ENCODE measurements at regions not wholly inside any gene's neighbourhood (a gene's known extent, or its start where the extent isn't known, plus 50 kb on each side); places are given as distances from the start of the nearest gene placed in this dataset.

DNA sequence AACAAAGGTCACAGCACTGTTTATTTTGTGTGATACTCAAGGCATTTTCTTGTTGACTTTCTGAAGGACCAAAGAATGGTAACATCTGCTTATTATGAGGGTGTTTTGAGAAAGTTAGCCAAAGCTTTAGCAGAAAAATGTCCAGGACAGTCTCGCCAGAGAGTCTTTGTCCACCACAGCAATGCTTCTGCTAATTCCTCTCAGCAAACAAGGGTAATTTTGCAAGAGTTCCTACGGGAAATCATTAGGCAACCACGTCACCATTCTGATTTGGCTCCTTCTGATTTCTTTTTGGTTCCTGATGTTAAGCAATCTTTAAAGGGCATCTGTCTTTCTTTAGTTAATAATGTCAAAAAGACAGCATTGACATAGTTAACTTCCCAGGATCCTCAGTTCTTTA is 639.3 kb upstream of the STEAP1 start:
- no peak overlapping the region for H3K4me3 ChIP-seq (ENCODE audit: low read depth, low read length)
- no peaks in the 10 kb centered on the region for H3K36me3 ChIP-seq (replicated peaks)
- in situ Hi-C loops (cut with HindIII; ENCODE audit: low pct_ligation_motif_present, low sequenced_read_pairs): no loop called here
- no peak overlapping the region for H3K27ac ChIP-seq
- DNase-seq: no peak
- TF ChIP-seq, protein P1, sequence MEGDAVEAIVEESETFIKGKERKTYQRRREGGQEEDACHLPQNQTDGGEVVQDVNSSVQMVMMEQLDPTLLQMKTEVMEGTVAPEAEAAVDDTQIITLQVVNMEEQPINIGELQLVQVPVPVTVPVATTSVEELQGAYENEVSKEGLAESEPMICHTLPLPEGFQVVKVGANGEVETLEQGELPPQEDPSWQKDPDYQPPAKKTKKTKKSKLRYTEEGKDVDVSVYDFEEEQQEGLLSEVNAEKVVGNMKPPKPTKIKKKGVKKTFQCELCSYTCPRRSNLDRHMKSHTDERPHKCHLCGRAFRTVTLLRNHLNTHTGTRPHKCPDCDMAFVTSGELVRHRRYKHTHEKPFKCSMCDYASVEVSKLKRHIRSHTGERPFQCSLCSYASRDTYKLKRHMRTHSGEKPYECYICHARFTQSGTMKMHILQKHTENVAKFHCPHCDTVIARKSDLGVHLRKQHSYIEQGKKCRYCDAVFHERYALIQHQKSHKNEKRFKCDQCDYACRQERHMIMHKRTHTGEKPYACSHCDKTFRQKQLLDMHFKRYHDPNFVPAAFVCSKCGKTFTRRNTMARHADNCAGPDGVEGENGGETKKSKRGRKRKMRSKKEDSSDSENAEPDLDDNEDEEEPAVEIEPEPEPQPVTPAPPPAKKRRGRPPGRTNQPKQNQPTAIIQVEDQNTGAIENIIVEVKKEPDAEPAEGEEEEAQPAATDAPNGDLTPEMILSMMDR (IDR thresholded peaks at IDR 0.05; ENCODE audit: low read depth, low read length, missing control alignments): no peak
- H3K27me3 ChIP-seq (replicated peaks): no peaks in the 10 kb centered on the region

DNA sequence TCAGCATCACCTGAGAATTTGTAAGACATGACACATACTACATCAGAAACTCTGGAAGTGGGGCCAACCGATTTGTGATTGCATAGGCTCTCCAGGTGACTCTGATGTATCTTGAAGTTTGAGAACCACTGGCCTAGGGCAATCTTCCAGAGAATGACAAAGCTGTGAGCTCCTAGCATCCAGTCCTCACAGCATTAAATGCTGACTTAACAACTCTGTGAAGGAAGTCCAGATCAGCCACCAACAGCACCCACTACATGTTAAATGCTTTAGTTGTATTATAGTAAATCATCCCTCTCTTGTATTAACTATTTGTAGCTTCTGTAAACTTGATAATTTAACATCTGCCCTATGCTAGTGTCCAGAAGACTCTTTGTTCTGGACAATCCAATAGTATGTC is 636.5 kb upstream of the STEAP1 start:
- in situ Hi-C loops (cut with HindIII; ENCODE audit: low pct_ligation_motif_present, low sequenced_read_pairs): no loop called here
- TF ChIP-seq, protein P1 (IDR thresholded peaks at IDR 0.05; ENCODE audit: low read depth, low read length, missing control alignments): no peak
- Histone ChIP-seq H3K4me3 (ENCODE audit: low read depth, low read length) (no peak overlapping the region), H3K36me3 (replicated peaks) (no peaks in the 10 kb centered on the region), H3K27ac (no peak overlapping the region), H3K27me3 (replicated peaks) (no peaks in the 10 kb centered on the region)
- no peak for DNase-seq

DNA sequence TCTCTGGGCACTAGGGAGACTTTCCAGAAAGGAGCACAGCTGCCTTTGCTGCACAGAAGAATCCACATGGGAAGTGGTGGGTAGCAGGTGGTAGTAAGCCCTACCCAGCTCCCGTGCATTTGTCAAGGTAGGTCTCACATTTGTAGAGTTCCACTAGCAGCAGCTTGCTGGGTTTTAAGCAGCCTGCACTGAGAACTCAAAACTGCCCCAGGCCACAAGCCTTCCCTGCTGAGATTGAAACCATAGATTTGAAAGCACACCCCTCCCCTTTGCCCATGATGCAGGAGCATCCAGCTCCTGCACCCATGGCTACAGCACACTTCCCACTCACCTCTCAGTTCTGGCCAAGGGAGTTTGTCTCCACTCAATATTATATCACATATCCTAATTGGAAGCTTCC is 604.5 kb upstream of the STEAP1 start:
- in situ Hi-C loops (cut with HindIII; ENCODE audit: low pct_ligation_motif_present, low sequenced_read_pairs): no loop called here
- DNase-seq: no peak
- TF ChIP-seq, protein P1 (IDR thresholded peaks at IDR 0.05; ENCODE audit: low read depth, low read length, missing control alignments): no peak
- Histone ChIP-seq H3K27ac (no peak overlapping the region), H3K4me3 (ENCODE audit: low read depth, low read length) (no peak overlapping the region), H3K36me3 (replicated peaks) (no peaks in the 10 kb centered on the region), H3K27me3 (replicated peaks) (no peaks in the 10 kb centered on the region)

DNA sequence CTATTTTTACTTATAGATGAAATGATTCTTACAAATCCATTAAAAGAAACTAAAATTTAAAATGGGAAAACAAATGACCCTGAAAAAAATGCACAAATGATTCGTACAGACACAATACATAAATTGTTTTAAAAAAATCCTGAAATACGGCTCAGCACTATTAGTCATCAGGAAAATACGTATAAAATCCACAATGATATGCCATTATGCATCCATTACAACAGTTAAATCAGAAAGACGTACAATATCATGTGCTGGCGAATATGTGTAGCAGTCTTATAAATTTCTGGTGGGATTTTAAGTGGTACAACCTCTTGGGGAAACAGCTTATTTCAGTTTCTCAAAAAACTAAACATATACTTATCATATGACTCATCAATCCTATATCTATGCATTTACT is 600.1 kb upstream of the STEAP1 start:
- no peaks in the 10 kb centered on the region for H3K27me3 ChIP-seq (replicated peaks)
- DNase-seq: no peak
- no peak overlapping the region for H3K4me3 ChIP-seq (ENCODE audit: low read depth, low read length)
- TF ChIP-seq, protein P1 (IDR thresholded peaks at IDR 0.05; ENCODE audit: low read depth, low read length, missing control alignments): no peak
- in situ Hi-C loops (cut with HindIII; ENCODE audit: low pct_ligation_motif_present, low sequenced_read_pairs): no loop called here
- no peaks in the 10 kb centered on the region for H3K36me3 ChIP-seq (replicated peaks)
- no peak overlapping the region for H3K27ac ChIP-seq

DNA sequence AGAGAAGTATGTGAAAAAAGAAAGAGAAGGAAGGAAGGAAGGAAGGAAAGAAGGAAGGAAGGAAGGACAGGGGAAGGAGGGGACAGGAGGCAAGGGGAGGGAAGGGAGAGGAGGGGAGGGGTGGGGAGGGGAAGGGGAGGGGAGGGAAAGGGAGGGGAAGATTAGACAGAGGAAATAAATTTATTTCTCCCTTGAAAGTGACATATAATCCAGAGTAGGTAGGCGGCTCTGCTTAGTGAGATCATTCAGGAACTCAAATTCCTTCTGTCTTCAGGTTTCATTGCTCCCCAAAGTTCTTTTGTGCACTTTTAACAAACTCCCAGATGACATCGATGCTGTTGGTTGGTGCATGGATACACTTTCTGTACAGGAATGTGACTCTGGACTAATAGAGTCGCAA is 594.7 kb upstream of the STEAP1 start:
- in situ Hi-C loops (cut with HindIII; ENCODE audit: low pct_ligation_motif_present, low sequenced_read_pairs): no loop called here
- H3K27ac ChIP-seq: no peak overlapping the region
- DNase-seq: no peak
- H3K36me3 ChIP-seq (replicated peaks): no peaks in the 10 kb centered on the region
- H3K27me3 ChIP-seq (replicated peaks): no peaks in the 10 kb centered on the region
- H3K4me3 ChIP-seq (ENCODE audit: low read depth, low read length): no peak overlapping the region
- TF ChIP-seq, protein P1 (IDR thresholded peaks at IDR 0.05; ENCODE audit: low read depth, low read length, missing control alignments): no peak

DNA sequence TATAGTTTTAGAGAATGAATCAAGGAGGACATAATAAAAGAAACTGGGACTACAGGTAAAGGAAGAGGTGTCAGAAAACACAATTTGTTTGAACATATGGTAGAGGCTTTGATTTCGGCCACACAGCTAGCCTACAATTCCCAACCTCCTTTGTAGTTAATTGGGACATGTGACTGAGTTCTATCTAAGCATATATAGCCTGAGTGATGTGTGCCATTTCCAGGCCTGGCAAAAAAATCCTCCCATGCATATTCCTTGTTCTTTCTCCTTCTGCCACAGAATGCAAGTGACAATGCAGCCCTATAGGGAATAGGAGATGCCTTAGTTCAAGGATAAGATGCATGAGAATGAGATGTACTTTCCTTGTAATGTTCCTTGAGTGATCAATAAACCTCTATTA is 590.7 kb upstream of the STEAP1 start:
- TF ChIP-seq, protein P1 (IDR thresholded peaks at IDR 0.05; ENCODE audit: low read depth, low read length, missing control alignments): no peak
- DNase-seq: no peak
- H3K27ac ChIP-seq: no peak overlapping the region
- in situ Hi-C loops (cut with HindIII; ENCODE audit: low pct_ligation_motif_present, low sequenced_read_pairs): no loop called here
- no peak overlapping the region for H3K4me3 ChIP-seq (ENCODE audit: low read depth, low read length)
- no peaks in the 10 kb centered on the region for H3K27me3 ChIP-seq (replicated peaks)
- H3K36me3 ChIP-seq (replicated peaks): no peaks in the 10 kb centered on the region
